NOMO-1 treated with DMSO at 0.1 percent for 48 hours (cell line): ENCODE measurements at regions not wholly inside any gene's neighbourhood (a gene's known extent, or its start where the extent isn't known, plus 50 kb on each side); places are given as distances from the start of the nearest gene placed in this dataset.

Experiments used
- DNase-seq: peaks from one replicate; lab custom pipeline; 2025; ENCODE audit not compliant: unreplicated experiment; lab: John Stamatoyannopoulos, UW

DNA sequence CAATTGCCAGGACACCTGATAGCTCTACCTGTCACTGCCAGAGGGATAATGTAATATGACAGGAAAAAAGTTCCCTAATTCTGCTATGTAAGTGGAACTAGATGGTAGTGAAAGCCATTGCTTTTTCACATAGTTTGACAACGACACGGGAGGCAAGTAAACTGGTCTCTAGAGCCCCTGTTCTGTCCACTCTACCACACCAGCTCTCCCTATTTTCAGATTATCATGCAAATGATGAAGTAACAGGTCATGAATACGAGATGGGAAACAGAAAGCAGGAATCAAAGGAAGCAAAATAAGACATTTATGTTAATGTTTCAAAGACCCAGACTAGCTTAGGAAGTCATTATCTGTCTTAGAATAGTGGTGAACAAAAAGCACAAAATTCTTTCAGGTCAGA lies 56.2 kb downstream of the TAF11L14 start:
- DNase-seq: no peak

DNA sequence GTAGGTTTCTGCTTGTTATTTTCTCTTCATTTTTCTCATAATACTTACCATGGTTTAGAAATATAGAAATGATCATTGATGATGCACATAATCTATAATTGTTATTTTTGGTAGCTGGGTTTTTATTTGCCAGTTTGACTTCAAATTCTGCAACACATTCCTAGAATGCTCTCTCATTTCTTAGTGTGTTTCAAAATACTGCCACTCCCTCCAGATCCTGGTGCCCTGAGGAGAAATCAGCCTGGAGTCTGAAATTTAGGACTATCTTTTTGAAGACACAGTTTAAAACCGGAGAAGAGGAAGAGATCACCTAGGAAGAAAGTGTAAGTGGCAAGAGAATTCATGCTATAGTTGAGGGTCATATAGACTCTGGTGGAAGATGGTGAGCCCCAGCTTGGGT lies 57.5 kb downstream of the TAF11L14 start:
- DNase-seq: no peak

DNA sequence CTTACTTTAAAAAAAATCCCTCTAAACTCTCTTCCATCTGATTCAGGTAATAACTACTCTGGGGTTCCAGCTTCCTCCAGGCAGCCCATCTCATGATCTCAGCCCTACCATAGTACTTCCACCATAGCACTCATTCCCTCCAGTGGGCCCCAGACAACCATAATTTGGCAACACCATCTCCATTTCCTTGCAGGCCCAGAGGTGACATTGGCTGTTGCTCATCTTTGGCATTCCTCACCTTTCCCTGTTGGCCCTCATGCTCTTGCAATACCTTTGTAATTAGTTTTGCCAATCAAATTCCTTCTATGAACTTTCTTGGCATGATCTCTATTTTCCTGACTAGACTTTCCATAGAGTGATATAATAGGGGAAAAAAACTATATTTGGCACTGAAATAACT lies 60.1 kb downstream of the TAF11L14 start:
- no peak for DNase-seq

DNA sequence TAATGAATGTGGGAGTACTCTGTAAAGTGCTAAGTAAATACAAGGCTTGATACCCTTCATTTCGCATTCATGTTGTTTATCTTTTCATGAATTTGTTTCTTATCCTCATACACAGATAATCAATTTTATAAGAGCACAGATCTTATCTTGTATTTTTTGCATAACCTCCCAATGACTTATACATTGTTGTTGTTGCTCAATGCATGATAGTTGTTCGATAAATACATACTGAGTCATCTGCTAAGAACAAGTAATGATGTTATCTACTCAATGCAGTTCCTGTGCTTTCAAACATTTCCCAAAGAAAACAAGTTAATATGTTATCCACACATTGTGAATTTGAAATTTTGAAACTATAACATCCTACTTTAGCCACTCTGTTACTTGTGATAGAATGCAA lies 60.7 kb downstream of the TAF11L14 start:
- no peak for DNase-seq

DNA sequence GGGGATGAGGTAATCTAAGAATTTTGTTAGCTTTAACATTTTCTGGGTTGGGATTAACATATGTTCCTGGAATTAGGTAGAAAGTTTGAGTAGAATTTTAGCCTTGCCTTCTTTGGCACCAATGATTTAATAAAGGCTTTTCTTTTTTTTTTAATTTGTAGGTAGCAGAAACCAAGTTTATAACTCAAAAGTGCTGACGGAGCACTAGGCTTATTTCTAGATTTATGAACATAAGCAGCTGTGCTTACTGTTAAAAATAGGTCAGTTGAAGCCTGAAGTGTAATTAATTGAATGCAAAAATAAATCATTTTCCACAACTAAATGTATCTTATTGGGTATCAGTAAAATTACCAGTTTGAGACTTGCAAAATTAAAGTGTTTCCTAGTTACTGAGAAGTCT lies 62.4 kb downstream of the TAF11L14 start:
- no peak for DNase-seq

DNA sequence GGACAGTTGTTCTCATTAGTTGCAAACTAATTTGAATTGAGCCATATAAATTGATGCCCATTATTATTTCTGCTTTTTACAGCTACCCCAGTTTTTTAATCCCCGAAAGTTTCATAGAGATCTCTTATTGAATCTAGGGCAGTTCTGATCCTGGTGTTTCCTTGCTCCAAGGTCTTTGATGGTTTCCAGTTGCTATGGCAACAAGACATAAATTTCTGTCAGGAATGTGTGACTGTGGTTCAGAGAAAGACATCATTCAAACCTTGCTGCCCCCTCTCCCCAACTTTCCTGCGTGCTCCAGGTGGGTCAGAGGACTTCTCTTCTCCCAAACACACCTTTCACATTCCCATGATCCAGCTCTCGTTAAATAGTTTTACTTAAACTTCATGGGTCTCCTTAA lies 63.4 kb downstream of the TAF11L14 start:
- DNase-seq: no peak

DNA sequence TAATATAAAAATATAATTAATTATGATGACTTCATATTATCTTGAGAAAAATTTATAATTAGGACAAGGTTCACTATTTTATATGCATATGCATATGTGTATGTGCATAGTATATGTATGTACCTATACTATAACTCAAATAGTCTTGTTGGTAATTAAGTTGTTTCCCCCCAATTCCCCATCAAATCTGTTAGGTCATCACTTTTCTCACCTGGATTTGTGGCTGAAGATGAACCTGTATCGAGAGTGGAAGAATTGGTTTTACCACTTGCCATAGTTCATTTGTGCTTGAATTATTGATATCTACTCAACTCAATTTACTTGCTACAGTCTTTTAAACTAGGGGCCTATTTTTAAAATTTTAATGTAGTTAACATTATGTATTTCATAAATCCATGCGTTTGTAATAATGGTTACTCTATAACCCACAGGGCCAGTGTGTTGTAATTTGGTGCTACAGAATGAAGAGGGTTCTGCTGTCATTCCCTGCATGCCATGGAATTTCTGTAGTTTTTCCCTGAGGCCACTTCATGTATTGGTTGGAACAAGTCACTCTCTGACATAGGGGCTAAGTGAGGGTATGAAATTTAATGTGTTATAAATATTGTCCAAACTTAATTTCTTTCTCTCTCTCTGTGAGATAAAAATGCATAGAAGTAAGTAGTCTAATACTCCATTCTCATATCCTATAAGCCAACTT lies 74.9 kb downstream of the TAF11L14 start:
- no peak for DNase-seq

DNA sequence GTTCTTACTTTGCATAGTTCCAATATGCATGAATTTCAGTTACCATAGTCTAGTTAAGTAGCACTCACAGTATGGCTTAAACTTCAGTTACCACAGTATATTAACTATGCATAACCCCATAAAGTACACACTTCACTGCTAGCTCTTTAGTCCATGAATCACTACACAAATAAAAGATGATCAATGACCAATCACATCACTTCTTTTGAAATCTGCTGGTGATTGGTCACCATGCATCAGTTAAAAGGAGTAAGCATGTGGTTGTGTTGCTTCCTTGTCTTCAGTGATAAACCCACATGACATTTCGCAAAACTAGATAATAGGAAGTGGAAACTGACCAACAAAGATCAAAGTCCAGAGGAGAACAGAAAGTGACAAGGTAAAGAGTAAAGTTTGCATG lies 79.0 kb downstream of the TAF11L14 start:
- peak; percentile 99 for DNase-seq

DNA sequence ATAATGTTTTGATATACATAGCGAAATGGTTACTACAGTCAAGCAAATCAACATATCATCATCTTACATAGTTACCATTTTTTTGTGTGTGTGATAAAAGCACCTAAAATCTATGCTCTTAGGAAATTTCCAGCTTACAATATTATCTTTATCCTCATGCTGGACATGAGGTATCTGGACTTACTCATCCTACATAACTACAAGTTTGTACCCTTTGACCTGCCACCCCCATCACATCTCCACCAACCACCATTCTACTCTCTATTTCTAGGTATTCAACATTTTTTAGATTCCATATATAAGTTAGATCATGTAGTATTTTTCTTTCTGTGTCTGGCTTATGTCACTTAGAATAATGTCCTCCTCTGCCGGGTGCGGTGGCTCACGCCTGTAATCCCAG lies 79.9 kb downstream of the TAF11L14 start:
- no peak for DNase-seq

DNA sequence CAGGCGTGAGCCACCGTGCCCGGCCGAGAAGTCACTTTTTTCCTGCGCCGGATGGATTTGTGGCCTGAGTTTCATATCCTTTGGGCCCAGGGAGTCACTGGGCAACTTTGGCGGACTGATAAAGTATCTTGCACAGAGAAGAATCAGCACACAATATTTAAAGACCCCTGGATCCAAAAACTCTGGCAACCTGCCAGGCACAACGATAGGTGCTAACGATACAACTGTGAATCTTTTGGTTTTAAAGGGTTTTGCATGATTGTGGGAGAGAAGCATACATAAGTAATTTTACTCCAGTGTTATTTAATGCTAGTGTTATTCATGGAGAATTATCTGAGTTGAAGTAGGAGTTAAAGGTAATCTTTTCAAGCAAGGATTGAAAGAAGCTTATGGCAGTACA lies 85.3 kb downstream of the TAF11L14 start:
- DNase-seq: no peak

DNA sequence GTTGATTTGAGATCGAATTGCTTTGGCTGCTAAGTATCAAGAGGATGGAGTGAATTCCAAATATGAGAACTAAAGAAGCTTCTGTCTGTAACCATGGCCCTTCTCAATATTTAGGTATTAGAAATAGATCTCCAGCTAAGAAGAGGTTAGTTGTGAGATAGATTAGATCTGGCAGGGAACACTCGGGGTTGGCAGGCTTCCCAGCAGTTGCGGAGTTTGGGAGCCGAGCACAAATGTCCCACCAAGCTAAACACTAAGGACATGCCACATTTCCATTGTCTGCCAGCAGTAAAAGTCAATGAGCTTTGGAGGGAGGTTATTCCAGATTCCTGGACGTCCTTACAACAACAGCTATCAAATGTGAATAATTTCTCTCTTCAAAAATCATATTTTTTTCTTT lies 85.8 kb downstream of the TAF11L14 start:
- no peak for DNase-seq

DNA sequence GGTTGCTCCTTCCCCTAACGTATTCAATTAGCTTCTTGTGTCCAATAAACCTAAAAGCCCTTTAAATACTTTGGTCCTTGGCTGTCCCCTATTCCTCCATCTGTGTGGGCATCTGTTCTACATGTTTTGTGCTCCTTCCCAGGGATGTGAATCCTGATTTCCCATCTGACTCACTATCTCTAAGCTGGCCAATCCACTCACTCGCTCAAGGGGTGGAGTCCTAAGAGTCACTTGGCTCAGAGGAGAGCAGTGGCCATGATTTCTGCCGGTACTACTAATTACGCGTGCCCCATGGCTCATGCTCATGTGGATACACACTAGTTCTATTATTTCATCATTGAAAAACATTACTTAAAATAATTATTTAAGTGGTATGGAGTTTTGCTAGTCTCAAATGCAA lies 89.6 kb downstream of the TAF11L14 start:
- no peak for DNase-seq

DNA sequence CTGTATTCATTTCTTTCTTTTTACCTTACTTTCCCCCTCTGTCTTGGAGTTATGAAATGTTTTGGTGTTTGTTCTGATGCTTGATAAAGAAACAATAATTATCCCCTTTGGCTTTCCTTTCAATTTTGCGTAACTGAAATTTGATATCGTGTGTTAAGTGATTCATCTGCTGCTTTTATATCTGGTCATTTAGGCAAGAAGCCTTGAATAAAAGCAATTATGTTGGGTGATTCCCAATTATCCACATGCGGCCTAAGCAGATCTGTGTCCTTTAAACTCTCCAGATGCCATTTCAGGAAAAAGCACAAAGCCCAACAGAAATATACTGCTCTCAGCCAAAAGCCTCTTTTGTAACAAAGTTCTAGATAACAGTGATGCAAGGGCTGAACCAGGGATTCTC lies 92.8 kb downstream of the TAF11L14 start:
- no peak for DNase-seq

DNA sequence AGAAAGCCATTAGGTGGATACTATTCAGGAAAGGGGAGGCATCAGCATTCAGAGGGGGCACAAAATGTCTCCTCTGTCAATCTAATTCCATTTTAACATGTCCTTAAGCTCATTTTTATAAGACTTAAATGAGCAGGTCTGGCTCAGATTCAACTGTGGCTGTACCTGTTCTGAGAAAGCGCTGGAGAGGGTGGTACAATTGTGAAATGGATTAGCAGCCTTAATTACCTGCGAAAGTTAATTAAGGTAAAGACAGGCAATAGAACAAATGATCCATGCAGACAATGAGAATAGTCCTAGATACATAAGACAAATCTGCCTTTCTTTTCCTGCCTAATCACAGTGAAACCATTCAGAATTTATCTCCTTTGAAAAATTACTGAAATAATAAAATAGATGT lies 96.2 kb downstream of the TAF11L14 start:
- no peak for DNase-seq

DNA sequence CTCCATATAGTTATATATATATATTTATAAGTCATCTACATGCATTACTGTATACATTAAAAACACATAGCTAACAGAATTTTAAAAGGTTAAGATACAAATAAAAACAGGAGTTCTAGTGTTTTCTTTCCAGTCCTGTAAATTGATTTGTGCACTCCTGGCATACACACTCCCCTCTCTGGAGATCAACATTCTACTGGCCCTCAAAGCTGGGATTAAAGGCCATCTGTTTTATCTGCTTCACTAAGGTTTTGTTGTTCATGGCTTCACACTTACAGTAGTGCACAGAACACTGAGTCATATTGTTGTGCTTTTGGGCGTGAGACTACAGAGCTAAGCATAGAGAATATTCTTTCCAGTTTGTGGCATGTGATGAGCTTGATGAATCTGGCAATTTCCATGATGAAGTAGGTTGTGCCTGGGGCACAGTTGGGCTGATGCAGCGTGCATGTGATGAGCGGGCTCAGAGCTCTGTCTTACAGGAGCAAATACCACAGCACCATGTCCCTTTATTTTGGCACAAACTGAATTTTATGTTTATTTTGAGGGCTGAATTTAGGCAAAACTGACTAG lies 98.2 kb downstream of the TAF11L14 start:
- no peak for DNase-seq

DNA sequence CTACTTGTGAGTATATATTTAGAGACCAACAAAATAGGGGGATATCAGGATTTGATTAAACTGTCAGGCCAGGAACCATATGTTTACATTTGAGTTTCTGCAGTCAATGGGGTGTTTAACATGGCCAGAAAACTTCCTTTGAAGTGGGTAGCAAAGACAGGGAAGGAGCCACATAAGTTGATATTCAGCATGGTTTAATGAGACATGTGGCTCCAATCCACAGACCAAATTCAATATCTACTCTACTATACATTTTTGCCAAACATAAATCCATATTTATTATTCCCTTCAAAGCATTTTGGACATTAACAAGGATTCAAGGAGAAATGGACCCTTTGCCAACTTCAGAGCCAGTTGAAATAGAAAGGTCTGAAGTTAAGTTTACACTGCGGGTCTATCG lies 99.8 kb downstream of the TAF11L14 start:
- no peak for DNase-seq

DNA sequence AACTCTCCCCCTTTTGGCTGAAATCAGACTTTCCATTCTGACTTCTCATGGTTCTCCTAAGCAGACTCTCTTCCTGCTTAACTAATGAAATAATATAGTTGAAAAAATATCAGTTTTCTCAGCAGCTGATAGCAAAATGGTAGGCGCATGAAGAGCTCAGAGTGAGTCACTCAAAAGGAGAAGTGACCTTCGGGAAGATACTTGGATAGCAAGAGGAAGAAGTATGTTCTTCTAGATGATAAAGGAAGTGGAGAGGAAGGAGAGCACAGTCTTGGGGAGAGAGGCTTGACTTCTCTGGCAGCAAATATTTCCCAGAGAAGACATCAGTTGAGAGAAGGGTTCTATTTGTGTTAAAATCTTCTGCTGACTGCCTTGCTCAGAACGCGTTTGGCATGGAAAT lies 101.5 kb downstream of the TAF11L14 start:
- peak; percentile 92 for DNase-seq

DNA sequence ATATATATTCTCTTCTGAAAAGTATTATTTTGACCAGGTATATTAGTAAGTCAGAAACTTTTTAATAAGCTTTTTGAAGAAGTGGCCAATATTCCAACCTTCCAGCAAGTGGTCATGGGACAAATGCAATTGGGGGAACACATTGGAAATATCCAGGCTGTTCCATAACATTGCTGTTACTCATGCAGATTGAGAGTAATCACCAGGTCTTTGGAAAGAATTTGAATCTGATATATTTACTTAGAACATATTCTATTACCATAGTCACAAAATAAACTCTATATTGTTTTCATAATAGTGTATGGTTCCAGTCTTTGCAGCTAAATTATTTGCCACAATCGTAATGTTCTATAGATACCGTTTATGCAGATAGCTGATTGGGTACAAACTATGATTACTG lies 102.8 kb downstream of the TAF11L14 start:
- DNase-seq: no peak

DNA sequence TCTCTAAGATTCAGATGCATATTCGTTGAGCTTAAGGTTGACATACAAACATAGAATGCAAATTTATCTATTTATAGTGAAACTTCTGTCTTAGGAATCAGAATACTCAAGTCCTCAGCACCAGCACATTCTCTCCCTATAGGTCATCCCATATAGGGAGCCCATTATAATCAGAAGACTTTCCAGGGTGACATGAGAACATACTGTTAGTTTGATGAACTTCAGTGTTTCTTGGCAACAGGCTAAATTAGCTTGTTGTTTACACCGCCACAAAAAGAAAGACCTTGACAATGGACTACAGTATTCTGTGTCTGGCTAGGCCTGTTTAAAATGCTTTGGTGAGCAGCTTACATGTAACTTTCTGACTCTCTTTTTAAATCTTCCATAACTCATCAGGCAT lies 104.2 kb downstream of the TAF11L14 start:
- no peak for DNase-seq

DNA sequence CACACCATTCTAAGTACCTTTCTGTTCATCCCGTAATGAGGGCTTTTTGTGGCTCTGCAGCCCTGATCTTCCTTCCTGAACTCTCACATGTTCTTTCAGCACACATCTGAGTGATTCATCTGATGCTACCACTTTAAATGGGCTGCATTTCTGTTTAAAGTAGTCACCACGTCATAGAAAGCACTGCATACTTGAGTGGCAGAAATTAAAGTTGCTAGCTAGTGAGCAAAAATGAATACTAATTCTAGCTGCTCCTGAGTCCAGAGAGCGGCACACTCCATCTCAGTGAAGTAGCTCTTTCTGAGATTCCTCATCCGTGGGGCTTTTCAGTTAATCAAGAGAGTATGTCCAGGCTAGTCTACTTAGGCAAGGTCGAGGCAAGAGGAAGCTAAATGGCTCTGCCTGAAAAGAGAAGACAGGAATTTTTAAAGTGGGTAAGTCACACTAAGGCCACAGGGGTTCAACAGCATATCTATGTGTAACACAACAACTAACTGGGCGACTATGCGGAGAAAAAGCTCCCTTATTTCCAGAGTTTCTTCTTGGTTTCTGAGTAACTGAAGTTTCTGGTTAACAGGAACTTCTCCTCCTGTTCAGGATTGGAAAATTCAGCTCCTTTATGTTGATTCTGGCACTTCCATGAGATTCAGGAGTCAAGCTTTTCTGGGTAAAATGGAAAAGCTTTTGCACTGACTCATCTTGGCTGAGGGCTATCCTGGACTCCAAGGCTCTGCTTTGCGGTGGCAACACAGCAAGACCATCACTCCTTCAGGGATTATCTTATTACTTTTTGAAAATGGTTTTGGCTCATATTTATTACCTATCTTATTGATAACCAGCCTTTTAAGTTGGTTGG lies 109.5 kb downstream of the TAF11L14 start:
- DNase-seq: no peak

DNA sequence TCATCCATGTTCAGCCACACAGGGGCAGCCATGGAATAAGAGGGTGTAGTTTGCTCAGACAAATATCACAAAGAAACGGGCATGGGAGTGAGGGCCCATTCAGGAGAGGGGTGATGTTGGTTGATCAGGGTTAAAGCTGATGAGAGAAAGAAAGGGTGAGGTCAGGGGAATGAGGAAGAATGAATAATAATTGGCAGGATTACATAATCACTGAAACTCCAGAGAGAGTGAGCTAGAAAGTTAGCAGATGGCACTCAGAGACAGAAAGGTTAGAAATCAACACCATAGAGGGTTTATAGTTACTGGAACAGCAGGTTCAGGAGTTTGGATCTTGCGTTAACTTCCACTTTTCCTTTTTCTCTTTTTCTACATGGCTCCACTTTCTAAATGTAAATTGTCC lies 113.9 kb downstream of the TAF11L14 start:
- peak; percentile 94 for DNase-seq

DNA sequence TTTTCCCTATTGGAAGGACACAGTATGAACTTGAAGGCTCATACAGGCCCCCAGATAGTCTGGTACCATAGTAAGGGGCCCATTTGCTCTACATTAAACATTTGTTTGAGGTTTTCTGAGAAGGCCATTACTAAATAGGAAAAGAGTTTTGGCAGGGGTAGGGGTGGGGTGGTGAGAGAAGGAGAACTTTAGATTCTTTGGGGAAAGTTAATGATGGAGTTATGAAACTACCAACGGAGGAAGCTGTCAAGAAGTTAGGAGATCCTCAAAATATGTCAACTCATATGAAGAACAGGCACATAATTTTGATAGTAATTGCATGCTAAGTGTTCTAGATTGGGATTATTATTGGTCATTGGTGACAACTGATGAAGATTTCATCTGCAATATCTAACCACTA lies 114.7 kb downstream of the TAF11L14 start:
- DNase-seq: peak; percentile 89
